ENCODE measurements at regions not wholly inside any gene's neighbourhood (a gene's known extent, or its start where the extent isn't known, plus 50 kb on each side); places are given as distances from the start of the nearest gene placed in this dataset.
"Not testable (repeated sequence)": the region's sequence is repeated elsewhere in the genome, so short reads cannot be mapped to it uniquely, and the experiment has no call there.

GRCh38 chr10:59460601-59461000 lies 98.3 kb upstream of the FAM13C start:
- ATAC-seq (no peak), DNase-seq (ENCODE audit: low spot score) (no peak)

DNA sequence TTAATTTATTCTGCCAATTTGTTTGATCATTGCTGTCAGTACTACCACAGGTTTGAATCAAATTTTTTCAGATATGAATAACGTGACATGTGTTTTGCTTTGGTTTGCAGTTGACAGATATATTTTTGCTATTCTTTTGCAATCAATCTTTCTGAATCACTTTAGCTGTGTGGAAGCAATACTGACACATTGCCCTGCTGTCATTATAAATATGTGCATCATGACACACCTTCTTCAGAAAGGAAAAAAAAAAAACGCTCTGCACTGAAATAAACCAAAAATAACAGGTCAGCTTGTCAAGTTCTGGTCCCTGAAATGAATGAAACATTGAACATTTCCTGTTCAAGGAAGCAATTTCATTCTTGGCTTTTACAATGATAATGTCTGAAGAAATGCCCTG lies 93.8 kb upstream of the FAM13C start:
- DNase-seq (ENCODE audit: low spot score) (no peak), ATAC-seq (no peak)

DNA sequence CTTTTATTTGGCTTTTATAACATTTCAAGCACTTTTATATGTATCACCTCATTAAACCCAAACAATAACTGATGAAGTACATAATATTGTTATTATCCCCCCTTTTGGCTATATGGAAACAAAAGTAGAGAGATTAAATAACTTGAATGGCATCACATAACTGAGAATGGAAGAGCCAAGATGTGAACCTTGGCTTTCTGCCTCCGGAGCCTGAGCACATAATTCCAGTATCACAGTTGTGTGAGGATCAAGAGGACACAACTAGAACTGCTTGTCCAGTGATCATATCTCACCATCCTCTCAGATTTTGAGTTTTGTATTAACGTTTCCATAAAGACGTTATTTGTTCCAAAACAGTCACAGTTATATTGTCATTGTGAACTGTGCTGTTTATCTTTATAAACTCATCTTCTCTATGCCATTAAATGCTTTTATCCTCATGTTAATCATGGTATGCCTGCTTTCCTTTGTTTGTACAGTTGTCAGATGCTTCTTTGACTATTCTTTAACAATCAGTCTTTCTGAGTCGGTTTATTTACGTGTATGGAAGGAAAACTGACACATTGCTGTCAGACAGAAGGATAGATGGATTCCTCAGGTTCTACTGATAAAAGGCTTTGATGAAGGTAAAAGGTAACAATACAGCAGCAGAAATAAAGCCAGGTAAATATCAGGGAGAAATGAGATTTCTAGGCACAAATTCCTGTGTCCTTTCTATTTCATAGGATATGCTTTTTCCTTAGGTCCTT lies 92.0 kb upstream of the FAM13C start:
- DNase-seq (ENCODE audit: low spot score) (no peak), ATAC-seq (no peak)

DNA sequence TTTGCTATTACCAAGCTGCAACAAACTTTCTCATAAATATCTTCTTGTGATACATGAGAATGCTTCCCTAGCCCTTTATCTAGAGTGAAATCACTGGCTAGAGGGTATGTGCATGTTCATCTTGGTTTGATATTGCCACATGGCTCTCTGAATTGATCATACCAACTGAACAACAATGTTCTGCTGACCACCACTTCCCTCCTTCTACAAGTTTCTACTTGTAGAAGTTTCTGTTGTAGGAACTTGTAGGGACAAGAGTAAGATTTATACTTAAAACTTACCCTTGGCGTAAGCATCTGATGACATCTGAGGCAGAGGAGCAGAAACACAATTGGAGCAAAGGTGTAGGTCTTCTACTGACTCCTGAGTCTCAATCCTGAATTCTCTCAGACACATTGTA lies 86.3 kb upstream of the FAM13C start:
- DNase-seq (ENCODE audit: low spot score): no peak
- no peak for ATAC-seq

DNA sequence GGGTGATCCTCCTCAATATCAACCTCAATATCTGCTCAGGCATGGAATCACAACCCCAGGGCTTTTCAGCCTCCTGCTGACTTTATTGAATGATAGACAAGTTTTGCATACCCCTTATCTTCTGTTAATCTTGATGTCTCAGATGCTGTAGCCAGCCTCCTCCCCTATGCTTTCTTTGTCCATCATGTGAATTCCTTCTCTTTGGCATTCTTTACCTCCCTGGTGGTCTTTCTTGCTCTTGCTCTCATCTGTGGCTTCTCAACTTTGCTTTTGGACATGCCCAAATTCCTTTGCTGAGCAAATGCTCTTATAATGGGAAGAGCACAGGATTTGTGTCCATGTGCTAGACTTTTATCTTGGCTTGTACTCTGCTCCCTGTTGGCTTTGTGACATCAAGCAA lies 73.4 kb upstream of the FAM13C start:
- DNase-seq (ENCODE audit: low spot score): no peak
- ATAC-seq: no peak

GRCh38 chr10:59434463-59435321 lies 72.3 kb upstream of the FAM13C start:
- ATAC-seq (no peak), DNase-seq (ENCODE audit: low spot score) (no peak)

DNA sequence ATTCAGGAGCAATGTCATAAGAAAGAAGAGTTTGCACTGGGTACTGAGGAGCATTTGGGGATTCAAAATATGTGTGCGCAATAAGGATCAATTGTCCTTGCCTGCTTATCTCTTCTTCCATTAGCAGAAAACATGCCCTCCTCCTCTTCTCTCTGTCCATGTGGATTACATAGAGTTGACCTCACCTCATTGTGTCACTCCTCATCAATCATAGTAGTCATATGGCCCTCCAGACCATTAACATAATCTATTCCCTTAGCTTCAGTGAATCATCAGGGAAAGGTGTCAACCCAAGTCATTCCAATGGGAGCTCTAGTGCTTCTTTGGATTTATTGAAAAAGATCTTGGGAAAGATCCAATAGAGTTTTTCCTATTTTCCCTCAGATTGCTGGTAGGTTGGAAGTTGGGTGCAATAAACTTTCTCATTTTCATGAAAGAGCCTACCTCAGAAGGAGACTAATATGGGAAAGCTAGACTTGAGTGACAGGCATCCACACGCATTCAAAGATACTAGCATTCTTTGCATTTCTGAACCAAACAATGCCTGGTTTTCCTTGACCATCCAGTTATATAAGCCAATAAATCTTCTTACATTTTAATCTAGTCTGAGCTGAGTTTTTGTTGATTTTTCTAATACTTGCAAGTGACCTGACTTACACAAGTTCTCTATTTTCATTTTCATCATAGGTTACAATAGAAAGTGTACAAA lies 71.5 kb upstream of the FAM13C start:
- ATAC-seq (no peak), DNase-seq (ENCODE audit: low spot score) (no peak)

DNA sequence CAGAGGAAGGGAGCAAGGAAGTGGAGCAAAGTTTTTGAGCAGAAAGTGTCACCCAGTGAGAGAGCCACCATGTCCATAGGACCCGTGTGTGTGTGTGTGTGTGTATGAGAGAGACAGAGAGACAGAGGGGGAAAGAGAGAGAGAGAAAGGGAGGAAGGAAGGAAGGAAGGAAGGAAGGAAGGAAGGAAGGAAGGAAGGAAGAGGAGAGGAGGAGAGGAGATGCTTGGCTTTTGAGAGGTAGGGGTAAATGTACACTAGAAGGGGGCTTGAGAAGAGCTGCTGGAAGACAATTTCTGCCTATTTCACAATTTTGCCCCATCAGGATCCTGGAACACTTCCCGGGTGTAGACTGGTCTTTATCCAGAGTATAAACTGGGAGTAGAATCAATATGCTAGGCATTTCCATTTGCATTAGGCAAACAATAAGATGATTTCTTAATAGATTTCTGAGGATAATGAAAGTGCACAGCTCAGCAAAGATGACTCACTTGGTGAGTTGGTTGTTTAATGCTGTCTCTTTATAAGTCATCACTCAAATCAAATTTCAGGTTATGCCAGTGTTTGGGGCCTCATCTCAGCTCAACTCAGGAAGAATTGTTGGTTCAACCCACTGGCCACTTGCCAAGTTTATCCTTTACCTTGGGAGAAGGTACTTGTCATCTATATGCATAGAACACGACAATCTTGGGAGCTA lies 70.0 kb upstream of the FAM13C start:
- DNase-seq (ENCODE audit: low spot score): no peak
- no peak for ATAC-seq

DNA sequence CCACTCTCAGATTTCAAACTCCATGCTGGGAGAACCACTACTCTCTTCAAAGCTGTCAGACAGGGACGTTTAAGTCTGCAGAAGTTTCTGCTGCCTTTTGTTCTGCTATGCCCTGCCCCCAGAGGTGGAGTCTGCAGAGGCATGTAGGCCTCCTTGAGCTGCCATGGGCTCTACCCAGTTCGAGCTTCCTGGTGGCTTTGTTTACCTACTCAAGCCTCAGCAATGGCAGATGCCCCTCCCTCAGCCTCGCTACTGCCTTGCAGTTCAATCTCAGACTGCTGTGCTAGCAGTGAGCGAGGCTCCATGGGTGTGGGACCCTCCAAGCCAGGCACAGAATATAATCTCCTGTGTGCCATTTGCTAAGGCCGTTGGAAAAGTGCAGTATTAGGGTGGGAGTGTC lies 51.4 kb upstream of the FAM13C start:
- ATAC-seq; DNase-seq (ENCODE audit: low spot score): not testable (repeated sequence)
